AG20443 (cell line): ENCODE measurements at regions not wholly inside any gene's neighbourhood (a gene's known extent, or its start where the extent isn't known, plus 50 kb on each side); places are given as distances from the start of the nearest gene placed in this dataset.
"Not testable (repeated sequence)": the region's sequence is repeated elsewhere in the genome, so short reads cannot be mapped to it uniquely, and the experiment has no call there.

Experiments
- DNase-seq: peaks from one replicate; pipeline ENCODE4 v3.0.0; 2012; ENCODE audit warnings: low spot score, mixed read lengths

DNA sequence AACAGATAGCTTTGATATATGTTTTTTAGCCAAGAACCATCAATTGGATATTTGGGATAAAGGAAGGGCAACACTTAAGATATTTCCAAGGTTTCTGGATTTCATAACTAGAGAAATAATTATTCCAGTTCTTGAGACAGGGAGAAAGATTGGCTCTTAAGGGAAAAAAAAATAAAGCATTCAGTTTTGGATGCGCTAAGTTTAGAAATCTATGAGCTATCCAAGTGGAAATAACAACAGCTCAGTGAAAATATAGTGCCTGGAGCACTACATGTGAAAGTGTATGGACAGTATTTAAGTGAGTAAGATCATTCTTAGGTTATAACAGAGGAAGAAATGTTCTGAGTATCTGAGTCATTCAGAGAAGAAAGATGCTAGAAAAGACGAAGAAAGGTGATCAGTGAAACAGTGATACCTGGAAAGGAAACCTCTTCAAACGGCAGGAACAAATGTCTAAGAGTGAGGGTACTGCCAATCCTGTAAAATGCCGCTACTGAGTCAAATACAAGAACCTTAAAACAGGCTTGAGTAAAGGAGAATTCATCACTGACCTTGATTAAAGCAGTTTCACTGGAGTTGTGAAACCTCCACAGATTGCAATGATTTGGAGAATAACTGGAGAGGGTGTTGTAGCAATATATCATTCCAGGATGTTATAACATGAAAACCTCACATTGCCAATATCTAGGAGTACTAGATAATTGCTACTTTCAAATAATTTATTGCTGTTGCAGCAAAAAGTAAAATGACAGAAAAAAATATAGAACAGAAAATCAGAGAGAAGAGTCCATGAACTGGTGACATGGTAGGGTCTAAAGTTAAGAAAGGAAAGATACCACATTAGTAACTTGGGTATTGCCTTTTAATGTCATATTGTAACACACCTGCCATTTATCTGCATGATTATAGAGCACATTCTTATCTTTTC lies 482.1 kb upstream of the RGS18 start:
- no peak for DNase-seq

DNA sequence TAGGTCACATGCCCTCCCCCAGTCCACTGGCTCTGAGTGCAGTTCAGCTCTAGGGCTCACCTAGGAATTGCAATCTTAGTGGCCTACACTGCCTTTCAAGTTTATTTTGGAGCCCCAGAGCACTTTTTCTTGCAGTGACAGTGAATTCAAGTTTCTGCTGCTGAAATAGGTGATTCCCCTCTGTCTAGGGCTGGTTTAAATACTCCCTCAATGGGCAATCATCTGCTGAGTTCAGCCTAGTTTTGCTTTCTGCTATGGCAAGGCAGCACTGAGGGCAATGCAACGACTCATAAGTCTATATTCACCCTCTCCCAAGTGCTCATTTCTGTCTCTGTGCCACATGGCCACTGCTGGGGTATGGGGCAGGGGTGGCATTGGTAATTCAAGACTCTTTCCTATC lies 472.6 kb upstream of the RGS18 start:
- no peak for DNase-seq

GRCh38 chr1:191687721-191688120 lies 470.5 kb upstream of the RGS18 start:
- no peak for DNase-seq

DNA sequence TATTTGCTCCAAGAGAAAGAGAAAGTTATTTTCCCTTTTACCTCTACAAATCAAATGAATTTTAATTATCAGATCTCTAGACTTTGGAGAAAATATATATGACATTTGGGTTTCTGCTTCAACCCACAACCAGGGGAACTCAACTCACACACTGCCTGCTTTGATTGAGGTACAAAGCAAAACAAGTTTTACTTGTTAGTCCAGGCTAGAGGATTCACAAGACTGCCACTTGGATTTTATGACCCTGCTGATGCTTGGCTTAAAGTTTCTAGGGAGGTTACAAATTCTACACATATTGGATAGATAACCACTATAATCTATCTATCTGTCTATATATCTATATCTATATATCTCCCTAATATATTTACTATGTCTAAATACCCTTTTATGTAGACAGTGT lies 467.3 kb upstream of the RGS18 start:
- no peak for DNase-seq

GRCh38 chr1:191693797-191694196 lies 464.5 kb upstream of the RGS18 start:
- DNase-seq = no peak

DNA sequence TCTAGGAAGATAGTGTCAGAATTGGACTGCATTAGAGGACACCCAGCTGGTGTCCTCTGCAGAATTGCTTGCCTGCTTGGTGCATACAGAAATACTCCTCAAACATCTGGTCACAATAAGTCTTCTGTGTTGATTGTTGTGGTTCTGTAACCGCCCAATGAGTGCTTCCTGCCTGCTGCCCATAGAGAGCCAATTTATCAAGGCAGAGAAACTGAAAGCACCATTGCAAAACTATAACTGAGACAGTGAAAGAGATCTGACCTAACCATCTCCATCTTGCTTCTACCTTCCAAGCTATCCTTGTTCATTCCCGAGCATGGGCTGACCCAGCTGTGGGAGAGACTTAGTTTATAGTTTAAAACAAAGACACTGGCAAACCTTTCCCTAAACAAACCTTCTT lies 462.4 kb upstream of the RGS18 start:
- DNase-seq = no peak

DNA sequence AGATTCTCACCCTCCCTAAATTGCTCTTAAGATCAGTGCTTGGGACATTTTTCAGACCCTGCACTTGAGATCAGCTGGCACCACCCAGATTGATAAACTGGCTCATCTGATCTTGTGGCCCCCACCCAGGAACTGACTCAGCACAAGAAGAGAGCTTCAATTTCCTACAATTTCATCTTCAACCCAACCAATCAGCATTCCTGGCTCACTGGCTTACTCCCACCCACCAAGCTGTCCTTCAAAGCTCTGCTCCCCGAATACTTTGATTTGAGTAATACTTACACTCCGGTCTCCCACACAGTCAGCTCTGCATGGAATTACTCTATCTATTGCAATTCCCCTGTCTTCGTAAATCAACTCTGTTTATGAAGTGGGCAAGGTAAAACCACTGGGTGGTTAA lies 461.9 kb upstream of the RGS18 start:
- no peak for DNase-seq

DNA sequence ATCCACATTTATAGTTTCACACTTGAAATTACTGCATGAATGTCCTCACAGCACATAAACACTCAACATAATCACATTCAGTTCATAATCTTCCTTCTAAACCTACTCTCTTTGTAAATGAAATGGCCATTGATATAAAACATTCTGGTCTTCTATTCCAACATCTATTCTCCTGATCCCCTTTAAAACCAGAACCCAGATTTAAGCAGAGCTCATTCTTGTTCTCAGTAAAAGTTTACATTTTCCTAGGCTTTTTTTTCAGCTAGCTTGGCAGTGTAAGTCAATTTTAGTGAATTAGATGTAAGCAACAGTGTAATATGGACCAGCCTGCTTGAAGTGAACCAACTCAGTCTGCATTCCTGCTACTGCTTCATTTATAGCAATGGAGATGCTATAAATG lies 460.7 kb upstream of the RGS18 start:
- DNase-seq = no peak

DNA sequence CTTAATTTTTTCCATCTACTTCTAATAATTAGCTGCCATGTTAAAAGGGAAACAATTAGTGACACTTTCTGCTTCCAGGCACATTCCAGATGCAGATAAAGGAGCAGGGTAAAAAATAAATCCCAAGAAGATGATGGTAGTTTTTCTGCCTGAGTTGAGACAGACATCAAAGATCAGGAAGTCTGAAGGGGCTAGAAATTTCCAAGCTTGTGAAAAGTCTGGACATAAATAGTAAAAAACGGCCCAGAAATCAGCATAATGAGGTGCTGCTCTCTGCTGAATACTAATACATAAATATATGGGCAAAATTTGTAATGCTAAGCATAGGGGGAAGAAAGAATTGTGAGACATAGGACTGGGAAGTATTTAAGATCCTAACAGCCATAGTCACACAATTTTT lies 460.0 kb upstream of the RGS18 start:
- DNase-seq = no peak

DNA sequence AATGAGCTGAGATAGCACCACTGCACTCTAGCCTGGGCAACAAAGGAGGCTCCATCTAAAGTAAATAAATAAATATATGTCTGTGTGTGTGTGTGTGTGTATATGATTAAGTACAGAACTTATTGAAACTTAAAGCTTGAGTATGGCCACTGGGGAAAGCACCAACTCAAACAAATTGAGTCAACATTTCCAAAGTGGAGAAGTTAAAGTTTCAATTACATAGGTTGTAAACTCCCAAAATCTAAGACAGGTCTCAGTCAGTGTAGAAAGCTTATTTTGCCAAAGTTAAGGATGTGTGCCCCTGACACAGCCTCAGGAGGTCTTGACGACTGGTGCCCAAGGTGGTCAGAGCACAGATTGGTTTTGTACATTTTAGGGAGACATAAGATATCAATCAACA lies 458.9 kb upstream of the RGS18 start:
- DNase-seq = no peak

GRCh38 chr1:191700922-191701321 lies 457.3 kb upstream of the RGS18 start:
- DNase-seq = no peak

GRCh38 chr1:191702124-191702523 lies 456.1 kb upstream of the RGS18 start:
- DNase-seq = no peak

- no peak for DNase-seq
Observed at GRCh38 chr1:191707288-191707687, 451.0 kb upstream of the RGS18 start.

DNA sequence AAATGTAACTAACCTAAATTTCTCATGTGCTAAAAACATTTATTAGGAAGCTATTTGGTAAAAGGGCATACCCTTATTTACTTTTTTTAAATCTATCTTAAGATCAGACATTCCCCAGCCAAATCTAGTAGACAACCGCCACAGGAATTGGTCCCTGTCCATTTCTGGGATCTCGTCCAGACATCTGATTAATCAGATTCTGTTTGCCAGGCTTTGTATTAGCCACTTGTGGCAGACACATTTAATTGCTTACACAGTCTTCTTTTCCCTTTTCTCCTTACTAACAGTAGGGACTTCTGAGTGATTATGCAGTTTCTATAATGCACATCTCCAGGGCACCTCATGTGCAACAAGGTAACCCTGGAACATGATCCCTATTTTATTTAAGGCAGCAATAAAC lies 449.0 kb upstream of the RGS18 start:
- DNase-seq = no peak

DNA sequence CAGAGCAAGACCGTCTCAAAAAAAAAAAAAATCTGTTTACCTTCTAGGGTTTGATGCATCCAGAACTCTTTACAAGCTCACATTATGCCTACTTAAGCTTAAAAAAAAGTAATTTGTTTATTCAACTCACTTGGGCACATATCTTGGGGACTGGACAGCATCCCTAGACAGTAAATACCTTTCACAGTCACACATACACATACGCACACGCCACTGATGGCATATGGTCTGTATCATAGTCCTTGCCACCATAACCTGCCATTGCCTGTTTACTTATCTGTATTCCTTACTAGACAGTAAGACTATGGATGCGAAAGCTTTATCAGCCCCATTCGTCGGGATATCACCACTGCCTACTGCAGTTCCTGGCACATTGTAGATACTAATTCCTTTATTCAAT lies 446.3 kb upstream of the RGS18 start:
- no peak for DNase-seq

- no peak for DNase-seq
Observed at GRCh38 chr1:191714845-191715244, 443.4 kb upstream of the RGS18 start.

DNA sequence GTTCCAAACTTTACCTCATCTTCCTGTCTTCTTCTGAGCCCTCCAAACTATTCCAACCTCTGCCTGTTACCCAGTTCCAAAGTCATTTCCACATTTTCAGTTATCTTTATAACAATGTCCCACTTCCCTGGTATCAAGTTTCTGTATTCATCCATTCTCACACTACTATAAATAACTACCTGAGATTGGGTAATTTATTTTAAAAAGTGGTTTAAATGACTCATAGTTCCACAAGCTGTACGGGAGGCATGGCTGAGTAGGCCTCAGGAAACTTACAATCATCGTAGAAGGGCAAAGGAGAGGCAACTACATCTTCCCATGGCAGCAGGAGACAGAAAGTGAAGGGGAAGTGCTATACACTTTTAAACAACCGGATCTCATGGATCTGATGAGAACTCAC lies 428.5 kb upstream of the RGS18 start:
- DNase-seq = no peak

DNA sequence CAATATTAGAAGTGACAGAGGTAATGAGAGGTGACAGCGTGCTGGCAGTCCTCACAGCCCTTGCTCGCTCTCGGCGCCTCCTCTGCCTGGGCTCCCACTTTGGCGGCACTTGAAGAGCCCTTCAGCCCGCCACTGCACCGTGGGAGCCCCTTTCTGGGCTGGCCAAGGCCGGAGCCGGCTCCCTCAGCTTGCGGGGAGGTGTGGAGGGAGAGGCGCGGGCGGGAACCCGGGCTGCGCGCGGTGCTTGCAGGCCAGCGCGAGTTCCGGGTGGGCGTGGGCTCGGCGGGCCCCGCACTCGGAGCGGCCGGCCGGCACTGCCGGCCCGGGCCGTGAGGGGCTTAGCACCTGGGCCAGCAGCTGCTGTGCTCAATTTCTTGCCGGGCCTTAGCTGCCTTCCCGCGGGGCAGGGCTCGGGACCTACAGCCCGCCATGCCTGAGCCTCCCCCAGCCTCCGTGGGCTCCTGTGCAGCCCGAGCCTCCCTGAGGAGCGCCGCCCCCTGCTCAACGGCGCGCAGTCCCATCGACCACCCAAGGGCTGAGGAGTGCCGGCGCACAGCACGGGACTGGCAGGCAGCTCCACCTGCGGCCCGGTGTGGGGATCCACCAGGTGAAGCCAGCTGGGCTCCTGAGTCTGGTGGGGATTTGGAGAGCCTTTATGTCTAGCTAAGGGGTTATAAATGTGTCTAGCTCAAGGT lies 426.5 kb upstream of the RGS18 start:
- DNase-seq = not testable (repeated sequence)

DNA sequence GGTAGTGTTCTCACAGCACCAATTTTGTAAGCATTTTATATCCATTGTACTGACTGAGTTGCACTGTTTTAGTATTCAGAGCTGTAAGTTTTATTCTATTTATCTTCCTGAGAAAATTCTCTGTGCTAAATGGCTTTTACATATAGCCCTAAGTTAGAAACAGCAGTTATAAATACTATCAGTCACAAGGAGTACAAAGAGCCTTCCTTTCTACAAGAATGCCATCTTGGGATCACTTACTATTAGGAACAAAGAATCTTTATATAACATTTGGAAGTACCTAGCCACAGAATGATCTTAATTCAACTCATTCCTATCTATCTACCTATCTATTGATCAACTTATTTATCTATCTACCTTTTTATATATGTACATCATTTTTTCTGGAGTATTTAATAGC lies 423.9 kb upstream of the RGS18 start:
- no peak for DNase-seq

- DNase-seq = no peak
Observed at GRCh38 chr1:191739544-191739943, 418.7 kb upstream of the RGS18 start.

DNA sequence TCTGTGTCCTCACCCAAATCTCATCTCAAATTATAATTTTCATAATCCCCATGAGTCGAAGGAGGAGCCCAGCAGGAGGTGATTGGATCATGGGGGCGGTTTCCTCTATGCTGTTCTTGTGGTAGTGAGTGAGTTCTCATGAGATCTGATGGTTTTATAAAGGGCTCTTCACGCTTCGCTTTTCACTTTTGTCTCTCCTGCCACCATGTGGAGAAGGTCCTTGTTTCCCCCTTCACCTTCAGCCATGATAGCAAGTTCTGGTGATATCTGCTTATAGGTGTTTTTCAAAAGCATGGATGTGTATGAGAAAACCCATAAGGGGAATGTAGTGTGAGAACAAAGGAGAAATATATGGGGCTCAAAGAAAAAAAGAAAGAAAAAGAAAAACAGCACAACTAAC lies 405.9 kb upstream of the RGS18 start:
- DNase-seq = no peak

GRCh38 chr1:191760016-191760415 lies 398.2 kb upstream of the RGS18 start:
- DNase-seq = no peak

DNA sequence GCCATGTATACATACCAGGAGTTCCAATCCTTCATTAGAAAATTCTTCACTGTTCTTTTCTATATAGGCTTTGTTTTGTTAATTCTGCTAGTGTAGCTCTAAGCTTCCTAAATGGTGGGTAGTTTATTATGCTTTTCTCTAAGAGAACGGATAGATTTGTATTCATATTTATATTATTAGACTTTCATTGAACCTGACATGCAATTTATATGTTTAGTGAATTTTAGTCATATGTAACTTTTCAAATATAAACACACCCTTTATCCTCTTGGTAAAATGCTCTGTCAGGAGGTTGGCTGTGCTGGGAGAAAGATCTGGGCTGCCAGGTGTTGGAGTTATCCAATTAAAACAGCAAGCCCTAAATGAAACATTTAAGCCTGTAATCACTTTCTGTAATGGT lies 369.7 kb upstream of the RGS18 start:
- DNase-seq = no peak

- no peak for DNase-seq
Observed at GRCh38 chr1:191798178-191798577, 360.1 kb upstream of the RGS18 start.
